Raji (cell line): ENCODE measurements at regions not wholly inside any gene's neighbourhood (a gene's known extent, or its start where the extent isn't known, plus 50 kb on each side); places are given as distances from the start of the nearest gene placed in this dataset.

ENCODE experiments used
- POLR2A ChIP-seq: IDR thresholded peaks from 2 replicates; pipeline ENCODE4 v1.6.1; 2011; ENCODE audit warnings: low read depth, low read length, control low read depth; ENCODE audit not compliant: insufficient read depth

- TF ChIP-seq POLR2A = no peak
Observed at GRCh38 chr12:131555197-131555846, 155.6 kb upstream of the SFSWAP start.

DNA sequence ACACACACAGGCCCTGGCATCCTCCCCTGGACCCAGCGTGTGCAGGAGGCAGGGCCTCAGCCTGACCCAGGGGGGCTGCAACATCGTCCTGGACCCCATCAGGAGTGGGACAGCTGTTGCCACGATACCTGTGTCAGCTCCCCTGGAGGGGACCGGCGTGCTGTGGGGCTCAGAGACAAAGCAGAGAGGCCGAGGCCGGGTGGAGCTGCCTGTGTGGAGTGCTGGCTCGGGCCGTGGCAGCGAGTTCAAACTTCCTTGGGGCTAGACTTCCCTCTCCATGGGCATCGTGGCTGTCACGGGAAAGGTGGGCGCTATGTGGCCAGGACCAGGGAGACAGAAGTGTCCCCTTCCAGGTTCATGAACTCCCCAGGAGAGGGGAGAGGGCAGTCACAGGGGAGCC is 155.0 kb upstream of the SFSWAP start:
- TF ChIP-seq POLR2A = no peak

DNA sequence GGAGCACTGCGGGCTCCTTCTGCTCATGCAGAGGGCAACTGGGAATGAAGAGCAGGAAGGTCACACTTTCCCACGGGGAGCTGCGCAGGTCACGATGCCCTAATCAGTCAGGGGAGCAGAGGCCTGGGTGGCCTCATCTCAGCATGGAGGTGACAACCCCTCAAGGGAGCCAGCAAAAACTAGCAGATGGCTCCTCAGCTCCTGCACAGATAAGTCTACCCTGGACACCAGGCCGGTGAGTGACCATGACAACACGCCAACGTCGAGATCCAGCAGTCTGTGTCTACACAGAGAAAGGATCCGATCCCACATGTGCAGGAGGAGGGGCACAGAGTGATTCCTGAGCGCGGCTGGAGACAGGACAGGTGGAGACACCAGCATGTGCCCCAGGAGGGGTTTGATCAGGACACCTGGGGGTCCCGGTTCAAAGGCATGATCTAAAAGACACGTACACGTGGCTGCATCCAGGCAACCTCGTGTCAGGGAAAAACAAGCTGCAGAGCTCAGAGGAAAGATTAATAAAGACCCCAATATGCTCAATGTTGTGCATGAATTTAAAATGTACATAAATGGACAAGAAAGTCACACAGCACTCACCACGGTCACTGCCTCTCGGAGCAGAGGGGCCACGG is 153.7 kb upstream of the SFSWAP start:
- TF ChIP-seq POLR2A = no peak

DNA sequence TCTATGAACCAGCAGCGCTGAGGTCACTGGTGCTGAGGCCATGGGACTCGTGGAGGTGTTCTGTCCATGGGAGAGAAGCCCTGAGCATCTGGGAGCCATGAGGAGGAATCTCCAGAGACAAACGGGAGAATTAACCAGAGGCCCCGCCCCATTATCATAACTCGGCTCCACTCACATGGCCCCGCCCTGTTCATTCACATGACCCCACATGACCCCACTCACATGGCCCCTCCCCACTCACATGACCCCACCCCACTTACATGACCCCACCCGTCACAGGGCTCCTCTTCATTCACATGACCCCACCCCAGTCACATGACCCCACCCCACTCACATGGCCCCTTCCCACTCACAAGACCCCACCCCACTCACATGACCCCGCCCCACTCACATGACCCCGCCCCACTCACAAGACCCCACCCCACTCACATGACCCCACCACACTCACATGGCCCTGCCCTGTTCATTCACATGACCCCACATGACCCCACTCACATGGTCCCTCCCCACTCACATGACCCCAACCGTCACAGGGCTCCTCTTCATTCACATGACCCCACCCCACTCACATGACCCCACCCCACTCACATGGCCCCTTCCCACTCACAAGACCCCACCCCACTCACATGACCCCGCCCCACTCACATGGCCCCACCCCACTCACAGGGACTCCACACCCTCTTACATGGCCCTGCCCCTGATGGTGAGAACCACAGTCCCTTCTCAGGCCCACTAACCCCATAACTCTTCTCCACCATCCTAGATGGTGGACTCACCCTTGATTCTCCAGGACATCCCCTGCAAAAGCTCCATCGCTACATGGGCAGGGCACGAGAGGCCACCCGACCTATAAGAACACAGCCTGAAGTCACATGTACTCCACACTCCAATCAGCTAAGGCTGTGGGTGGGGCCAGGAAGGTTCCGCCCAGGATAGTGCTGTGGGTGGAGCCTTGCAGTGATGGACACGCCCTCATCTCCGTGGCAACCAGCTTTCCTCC is 151.1 kb upstream of the SFSWAP start:
- no peak for TF ChIP-seq POLR2A

- TF ChIP-seq POLR2A = no peak
Observed at GRCh38 chr12:131561051-131561450, 149.8 kb upstream of the SFSWAP start.

DNA sequence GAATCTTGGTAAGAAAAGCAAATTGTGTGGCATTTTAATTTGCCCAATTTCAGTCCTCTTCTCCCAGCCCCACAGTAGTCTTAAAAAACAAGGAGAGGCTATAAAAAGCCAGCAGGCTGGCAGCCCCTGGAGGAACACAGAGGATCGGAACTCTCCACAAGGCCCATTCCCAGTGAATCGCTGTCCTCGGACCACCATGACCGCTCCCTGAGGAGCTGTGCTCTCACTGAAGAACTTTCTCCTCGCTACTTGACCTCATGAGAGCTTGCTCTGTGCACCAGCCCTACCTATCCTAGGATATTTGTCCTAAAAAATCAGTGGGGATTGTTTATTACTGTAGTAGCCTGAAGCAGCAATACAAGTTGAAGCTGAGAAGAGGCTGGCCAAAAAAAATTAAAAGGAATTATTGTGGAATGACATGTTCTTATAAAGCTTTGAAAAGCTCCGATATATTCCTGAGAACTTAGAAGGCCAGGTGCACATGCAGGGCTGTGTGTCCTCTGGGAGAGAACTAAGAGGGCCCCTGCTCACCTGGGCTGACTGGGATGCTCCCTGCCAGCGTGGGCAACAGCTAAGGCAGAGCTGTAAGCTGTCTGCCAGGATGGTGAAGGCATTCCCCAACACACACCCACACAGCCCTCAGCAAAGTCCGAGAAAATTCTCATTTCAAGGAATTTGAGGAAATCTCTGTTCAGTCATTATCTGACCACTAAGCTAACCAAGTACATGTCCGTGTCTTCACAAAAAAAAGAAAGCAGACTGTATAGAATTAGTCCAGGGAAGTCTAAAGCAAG is 148.8 kb upstream of the SFSWAP start:
- no peak for TF ChIP-seq POLR2A

- no peak for TF ChIP-seq POLR2A
Observed at GRCh38 chr12:131564845-131565244, 146.0 kb upstream of the SFSWAP start.

DNA sequence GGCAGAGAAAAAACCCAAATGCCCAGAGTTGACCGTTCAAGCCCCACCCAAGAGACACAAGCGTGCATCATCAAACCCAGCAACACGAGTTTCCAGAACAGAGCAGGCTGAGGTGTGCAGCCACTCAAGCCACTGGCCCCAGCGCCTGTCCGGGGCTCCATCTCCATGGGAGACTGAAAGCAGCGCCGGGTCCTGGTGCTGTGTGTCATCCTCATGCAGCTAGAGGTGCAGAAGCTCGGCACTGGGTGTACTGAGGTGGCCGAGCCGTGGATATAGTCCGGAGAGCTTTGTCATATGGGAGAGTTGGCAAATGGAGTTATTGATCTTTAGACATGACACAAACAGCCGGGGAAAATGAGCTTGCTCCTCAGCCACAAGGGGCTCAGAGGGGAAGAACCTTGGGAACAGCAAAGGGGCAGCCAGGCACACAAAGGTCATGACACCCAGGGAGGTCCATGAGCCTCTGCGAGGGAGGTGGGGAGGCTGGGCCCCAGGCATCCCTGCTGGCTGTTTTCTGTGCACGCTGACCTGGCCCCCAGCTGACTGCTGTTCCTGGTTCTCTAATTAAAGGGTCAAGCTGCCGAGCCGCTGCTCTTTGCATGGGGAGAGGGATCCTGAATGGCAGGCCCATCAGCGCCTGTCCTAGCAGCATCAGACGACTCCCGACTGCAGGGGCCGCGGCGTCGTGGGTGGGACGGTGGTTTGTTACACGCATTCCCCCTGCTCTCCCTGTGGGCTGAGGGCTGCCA is 145.4 kb upstream of the SFSWAP start:
- no peak for TF ChIP-seq POLR2A

- no peak for TF ChIP-seq POLR2A
Observed at GRCh38 chr12:131568336-131568735, 142.6 kb upstream of the SFSWAP start.

GRCh38 chr12:131570596-131570995 is 140.3 kb upstream of the SFSWAP start:
- no peak for TF ChIP-seq POLR2A

GRCh38 chr12:131571827-131572226 is 139.1 kb upstream of the SFSWAP start:
- TF ChIP-seq POLR2A = no peak

GRCh38 chr12:131572626-131573025 is 138.3 kb upstream of the SFSWAP start:
- no peak for TF ChIP-seq POLR2A

DNA sequence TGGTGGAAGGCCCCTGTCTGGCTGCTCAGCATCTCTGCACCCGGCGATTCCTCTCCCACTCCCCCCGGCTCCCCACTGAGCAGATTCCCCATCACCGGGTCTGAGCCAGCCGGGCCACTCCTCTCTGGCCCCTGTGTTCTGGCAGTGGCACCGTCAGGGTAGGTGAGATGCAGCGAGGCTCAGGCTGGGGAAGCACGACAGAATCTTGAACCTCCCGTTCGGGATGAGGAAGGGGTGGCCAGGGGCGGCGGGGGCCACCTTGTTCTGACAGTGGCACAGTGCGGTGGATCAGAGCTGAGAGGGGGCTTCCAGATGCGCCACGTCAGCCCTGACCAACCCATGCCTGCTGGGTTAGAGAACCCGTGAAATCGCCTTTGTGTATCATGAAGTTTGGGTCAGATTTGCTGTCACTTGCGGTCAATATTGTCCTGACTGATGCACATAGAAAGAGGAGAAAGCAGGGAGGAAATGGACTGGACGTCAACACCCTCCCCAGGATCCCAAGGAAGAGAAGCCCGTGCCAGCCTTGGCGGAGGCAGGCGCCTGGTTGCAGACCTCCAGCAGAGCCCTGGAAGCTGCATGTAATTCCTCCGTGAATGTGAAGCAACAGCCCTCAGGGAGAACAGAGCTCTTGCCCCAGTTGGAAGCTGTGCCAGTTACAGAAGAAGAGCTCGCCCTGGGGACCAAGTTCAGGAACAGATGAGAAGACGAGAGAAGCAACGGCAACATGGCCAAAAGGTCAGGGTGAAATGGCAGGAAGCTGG is 137.1 kb upstream of the SFSWAP start:
- no peak for TF ChIP-seq POLR2A

DNA sequence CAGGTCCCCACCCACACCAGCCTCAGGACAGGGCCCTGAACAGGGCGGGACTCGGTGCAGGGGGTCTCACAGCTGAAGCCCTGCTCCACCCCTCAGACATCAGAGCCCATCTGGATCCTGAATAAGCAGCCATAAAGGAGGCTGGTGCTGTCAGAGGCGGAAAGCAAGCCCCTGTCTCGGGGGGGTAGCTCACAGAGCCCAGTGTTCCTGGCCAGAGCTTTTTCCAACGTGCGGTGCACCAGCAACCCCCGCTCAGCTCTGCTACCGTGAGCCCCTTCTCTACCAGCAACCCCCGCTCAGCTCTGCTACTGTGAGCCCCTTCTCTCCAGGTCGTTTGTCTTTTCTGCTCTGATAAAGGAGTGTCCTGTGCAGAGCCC is 136.5 kb upstream of the SFSWAP start:
- TF ChIP-seq POLR2A = no peak
